ENCODE measurements at regions not wholly inside any gene's neighbourhood (a gene's known extent, or its start where the extent isn't known, plus 50 kb on each side); places are given as distances from the start of the nearest gene placed in this dataset.

DNA sequence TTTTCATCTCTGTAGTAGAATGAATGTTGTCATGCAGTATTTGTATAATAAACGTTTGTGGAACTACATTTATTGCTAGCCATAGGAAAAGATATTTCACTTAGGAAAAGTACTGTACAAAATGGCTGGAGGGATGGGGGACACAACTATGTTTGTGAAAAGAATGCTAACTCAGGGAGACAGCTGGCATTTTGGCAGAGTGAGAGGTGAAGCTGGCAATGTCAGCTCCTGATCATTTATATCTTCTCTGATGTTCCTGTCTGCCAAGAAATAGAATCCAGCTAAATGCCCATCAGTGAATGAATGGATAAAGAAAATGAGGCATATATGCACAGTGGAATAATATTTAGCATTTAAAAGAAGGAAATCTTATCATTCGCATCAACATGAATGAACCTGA, 313.0 kb upstream of the IRAK1BP1 start:
- Histone ChIP-seq H3K79me1 (ENCODE audit: low read depth in 1 of 2, low read length in 2 of 2) (no peaks in the 10 kb centered on the region), H3K23ac (ENCODE audit: low read depth, low read length) (no peak overlapping the region), H2AFZ (replicated peaks; ENCODE audit: low read length, poor library complexity) (no peak overlapping the region), H3K4me1 (ENCODE audit: control insufficient read depth, insufficient read depth, low read length) (no peaks in the 10 kb centered on the region), H4K91ac (ENCODE audit: insufficient read depth, low read depth, low read length) (no peak overlapping the region), H2AK5ac (ENCODE audit: low read depth, low read length) (no peak overlapping the region), H3K27ac (ENCODE audit: insufficient read depth, low read length) (no peak overlapping the region), H3K27me3 (ENCODE audit: control insufficient read depth, insufficient read depth, low read length) (no peaks in the 10 kb centered on the region), H3K4me2 (ENCODE audit: low read depth, low read length) (no peak overlapping the region), H4K8ac (ENCODE audit: low read depth in 2 of 2, low read length in 2 of 2) (no peak overlapping the region), H2AK9ac (replicated peaks; ENCODE audit: low read depth, low read length, poor library complexity) (no peak overlapping the region), H3K4ac (ENCODE audit: low read depth, low read length) (no peak overlapping the region), H3K9me1 (ENCODE audit: insufficient read depth, low read length) (no peaks in the 10 kb centered on the region), H2BK20ac (ENCODE audit: low read depth, low read length) (no peak overlapping the region), H3K18ac (ENCODE audit: low read depth, low read length) (no peak overlapping the region), H4K5ac (ENCODE audit: low read depth, low read length) (no peak overlapping the region), H3K4me3 (ENCODE audit: insufficient read depth, low read depth, low read length) (no peak overlapping the region), H3K9me3 (ENCODE audit: control insufficient read depth, insufficient read depth, low read length) (peaks cover 3% of the 10 kb centered on the region), H4K20me1 (ENCODE audit: insufficient read depth, low read length) (no peaks in the 10 kb centered on the region), H2BK120ac (ENCODE audit: low read depth, low read length) (no peak overlapping the region), H3K56ac (ENCODE audit: extremely low read depth, insufficient read depth, low read length) (no peak overlapping the region), H3K9ac (ENCODE audit: low read depth, low read length) (no peak overlapping the region), H2BK5ac (ENCODE audit: low read depth, low read length, poor library complexity, severe bottlenecking) (no peak overlapping the region), H2BK15ac (ENCODE audit: low read depth, low read length) (no peak overlapping the region), H3K36me3 (ENCODE audit: control insufficient read depth, insufficient read depth, low read length) (no peaks in the 10 kb centered on the region), H3K14ac (replicated peaks; ENCODE audit: low read depth, low read length) (no peak overlapping the region)
- intact Hi-C loops (cut with micrococcal nuclease) (no loop called here), in situ Hi-C loops (cut with MboI; ENCODE audit: low sequenced_read_pairs) (no loop called here), dilution Hi-C loops (cut with HindIII; ENCODE audit: low sequenced_read_pairs, unreplicated experiment) (no loop called here)
- ChIA-PET CTCF (no interaction called here), POLR2A (ENCODE audit: unreplicated experiment) (no interaction called here)
- ATAC-seq (ENCODE audit: low read depth) (no peak), DNase-seq (no peak)
- TF ChIP-seq RAD21 (IDR thresholded peaks at IDR 0.05; ENCODE audit: low read length) = no peak
- TF ChIP-seq ELK1 (IDR thresholded peaks at IDR 0.05; ENCODE audit: borderline replicate concordance, low read depth, low read length) = no peak
- TF ChIP-seq CHD1 (IDR thresholded peaks at IDR 0.05; ENCODE audit: low read depth, low read length) = no peak
- TF ChIP-seq CEBPB (IDR thresholded peaks at IDR 0.05; ENCODE audit: low read depth, low read length) = no peak
- no peak for TF ChIP-seq NFE2L2 (IDR thresholded peaks at IDR 0.05; ENCODE audit: low read depth, low read length)
- WGBS, 2 experiments (ENCODE audit: extremely low coverage in 2 of 2, insufficient read length in 1 of 2) = no CpG with 5 or more reads among the region's 2 CpGs
- BruUV-seq (replicated peaks) = no TSS peak

All from IMR-90 (cell line).